Breast epithelium (tissue), 3 donors: ENCODE measurements at regions not wholly inside any gene's neighbourhood (a gene's known extent, or its start where the extent isn't known, plus 50 kb on each side); places are given as distances from the start of the nearest gene placed in this dataset.

ENCODE experiments used
- CTCF ChIP-seq, 3 donors: fragments of 450-650 bp; IDR thresholded peaks; one replicate each; pipeline ENCODE4 v1.5.1; 2016 to 2017; ENCODE audit warnings: antibody characterized with exemption in 3 of 3, mild to moderate bottlenecking in 3 of 3, moderate library complexity in 3 of 3
- POLR2A ChIP-seq: fragments of 450-650 bp; IDR thresholded peaks from one replicate; pipeline ENCODE4 v1.6.1; 2016; ENCODE audit warnings: antibody characterized with exemption, mild to moderate bottlenecking, moderate library complexity

- TF ChIP-seq CTCF (IDR thresholded peaks at IDR 0.05) (no peak), POLR2A (no peak)
These were observed 396.8 kb upstream of the NMUR2 start for GRCh38 chr5:152801886-152802285.
